ENCODE measurements at regions not wholly inside any gene's neighbourhood (a gene's known extent, or its start where the extent isn't known, plus 50 kb on each side); places are given as distances from the start of the nearest gene placed in this dataset.
"Not testable (repeated sequence)": the region's sequence is repeated elsewhere in the genome, so short reads cannot be mapped to it uniquely, and the experiment has no call there.

- not testable (repeated sequence) for TF ChIP-seq POLR2A (IDR thresholded peaks at IDR 0.05)
- TF ChIP-seq, protein P1, sequence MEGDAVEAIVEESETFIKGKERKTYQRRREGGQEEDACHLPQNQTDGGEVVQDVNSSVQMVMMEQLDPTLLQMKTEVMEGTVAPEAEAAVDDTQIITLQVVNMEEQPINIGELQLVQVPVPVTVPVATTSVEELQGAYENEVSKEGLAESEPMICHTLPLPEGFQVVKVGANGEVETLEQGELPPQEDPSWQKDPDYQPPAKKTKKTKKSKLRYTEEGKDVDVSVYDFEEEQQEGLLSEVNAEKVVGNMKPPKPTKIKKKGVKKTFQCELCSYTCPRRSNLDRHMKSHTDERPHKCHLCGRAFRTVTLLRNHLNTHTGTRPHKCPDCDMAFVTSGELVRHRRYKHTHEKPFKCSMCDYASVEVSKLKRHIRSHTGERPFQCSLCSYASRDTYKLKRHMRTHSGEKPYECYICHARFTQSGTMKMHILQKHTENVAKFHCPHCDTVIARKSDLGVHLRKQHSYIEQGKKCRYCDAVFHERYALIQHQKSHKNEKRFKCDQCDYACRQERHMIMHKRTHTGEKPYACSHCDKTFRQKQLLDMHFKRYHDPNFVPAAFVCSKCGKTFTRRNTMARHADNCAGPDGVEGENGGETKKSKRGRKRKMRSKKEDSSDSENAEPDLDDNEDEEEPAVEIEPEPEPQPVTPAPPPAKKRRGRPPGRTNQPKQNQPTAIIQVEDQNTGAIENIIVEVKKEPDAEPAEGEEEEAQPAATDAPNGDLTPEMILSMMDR (IDR thresholded peaks at IDR 0.05): not testable (repeated sequence)
Measured at GRCh38 chr1:120508351-120508750, 93.5 kb downstream of the NBPF8 start.
